ENCODE measurements at regions not wholly inside any gene's neighbourhood (a gene's known extent, or its start where the extent isn't known, plus 50 kb on each side); places are given as distances from the start of the nearest gene placed in this dataset.

DNA sequence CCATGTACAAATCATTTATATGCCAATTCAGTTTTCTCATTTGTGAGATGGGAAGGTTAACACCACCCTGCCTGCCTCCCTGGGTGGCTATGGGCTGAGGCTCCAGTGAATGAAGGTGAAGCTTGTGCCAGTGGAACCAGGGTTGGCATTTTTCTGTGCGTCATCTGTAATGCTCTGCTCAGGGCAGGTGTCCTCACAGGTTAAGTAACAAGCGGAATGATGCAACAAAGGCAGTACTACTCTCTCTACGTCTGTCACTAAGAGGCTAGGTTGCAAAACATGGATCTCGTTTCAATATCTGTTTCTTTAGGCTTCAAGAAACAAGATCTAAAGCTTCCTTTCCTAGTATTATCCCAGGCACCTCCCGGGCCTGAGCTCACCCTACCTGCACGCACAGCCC, 67.0 kb upstream of the ZNF648 start:
- ATAC-seq (no peak), DNase-seq (no peak)
- Histone ChIP-seq H3K4me1 (no peaks in the 10 kb centered on the region), H3K27ac (no peak overlapping the region), H3K27me3 (ENCODE audit: low read depth) (no peaks in the 10 kb centered on the region), H3K4me3 (no peak overlapping the region), H3K36me3 (no peaks in the 10 kb centered on the region), H3K9me3 (peaks cover under 1% of the 10 kb centered on the region)
- TF ChIP-seq, protein P1, sequence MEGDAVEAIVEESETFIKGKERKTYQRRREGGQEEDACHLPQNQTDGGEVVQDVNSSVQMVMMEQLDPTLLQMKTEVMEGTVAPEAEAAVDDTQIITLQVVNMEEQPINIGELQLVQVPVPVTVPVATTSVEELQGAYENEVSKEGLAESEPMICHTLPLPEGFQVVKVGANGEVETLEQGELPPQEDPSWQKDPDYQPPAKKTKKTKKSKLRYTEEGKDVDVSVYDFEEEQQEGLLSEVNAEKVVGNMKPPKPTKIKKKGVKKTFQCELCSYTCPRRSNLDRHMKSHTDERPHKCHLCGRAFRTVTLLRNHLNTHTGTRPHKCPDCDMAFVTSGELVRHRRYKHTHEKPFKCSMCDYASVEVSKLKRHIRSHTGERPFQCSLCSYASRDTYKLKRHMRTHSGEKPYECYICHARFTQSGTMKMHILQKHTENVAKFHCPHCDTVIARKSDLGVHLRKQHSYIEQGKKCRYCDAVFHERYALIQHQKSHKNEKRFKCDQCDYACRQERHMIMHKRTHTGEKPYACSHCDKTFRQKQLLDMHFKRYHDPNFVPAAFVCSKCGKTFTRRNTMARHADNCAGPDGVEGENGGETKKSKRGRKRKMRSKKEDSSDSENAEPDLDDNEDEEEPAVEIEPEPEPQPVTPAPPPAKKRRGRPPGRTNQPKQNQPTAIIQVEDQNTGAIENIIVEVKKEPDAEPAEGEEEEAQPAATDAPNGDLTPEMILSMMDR (IDR thresholded peaks at IDR 0.05) = no peak
- intact Hi-C loops (cut with DNase I) = no loop called here

DNA sequence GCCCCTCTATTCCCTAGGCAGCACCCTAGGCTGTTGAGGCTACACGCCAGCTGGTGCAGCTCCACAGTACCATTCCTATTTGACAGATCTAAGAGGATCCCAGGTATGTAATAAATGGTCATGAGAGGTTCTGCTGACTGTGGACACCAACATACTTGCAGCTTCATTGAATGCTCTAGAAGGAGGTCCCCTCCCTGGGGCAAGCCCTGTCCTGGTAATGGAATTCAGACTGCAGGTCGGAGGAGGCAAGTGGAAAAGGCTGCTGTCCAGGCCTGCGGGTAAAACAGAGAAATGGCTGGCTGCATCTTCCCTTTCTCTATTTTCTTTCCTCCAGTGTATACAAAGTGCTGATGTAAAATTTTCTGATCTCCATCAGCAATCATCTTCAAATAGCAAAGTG, 66.1 kb upstream of the ZNF648 start:
- ATAC-seq = no peak
- no peak overlapping the region for H3K4me3 ChIP-seq

DNA sequence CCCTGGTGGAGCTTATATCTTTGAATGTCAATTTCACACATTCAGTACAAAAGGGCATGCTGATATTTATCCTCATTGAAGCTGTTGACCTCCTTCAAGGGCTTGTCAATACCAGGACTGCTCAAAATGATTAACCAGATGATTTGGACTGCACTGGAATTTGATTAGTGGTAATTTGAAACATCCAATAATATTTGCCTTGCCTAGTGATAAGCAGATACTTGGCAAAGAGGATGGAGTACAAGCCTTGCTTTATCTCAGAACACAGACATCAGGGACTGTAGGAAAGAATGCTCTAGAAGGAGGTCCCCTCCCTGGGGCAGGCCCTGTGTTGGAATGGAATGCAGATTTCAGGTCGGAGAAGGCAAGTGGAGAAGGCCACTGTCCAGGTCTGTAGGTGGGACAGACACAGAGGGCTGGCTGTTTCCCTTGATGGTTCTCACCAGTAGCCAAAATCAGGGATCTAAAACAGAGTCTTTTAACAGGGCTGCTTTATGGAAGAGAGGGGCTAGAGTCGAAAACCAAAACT, 64.8 kb upstream of the ZNF648 start:
- Histone ChIP-seq H3K4me1 (no peaks in the 10 kb centered on the region), H3K4me3 (no peak overlapping the region), H3K36me3 (no peaks in the 10 kb centered on the region), H3K9me3 (no peaks in the 10 kb centered on the region), H3K27ac (no peak overlapping the region), H3K27me3 (ENCODE audit: low read depth) (no peaks in the 10 kb centered on the region)
- TF ChIP-seq, protein P1 (IDR thresholded peaks at IDR 0.05) = no peak
- no peak for ATAC-seq
- intact Hi-C loops (cut with DNase I) = no loop called here
- no peak for DNase-seq

More for the DNA sequence above, 66.1 kb upstream of the ZNF648 start:
- Histone ChIP-seq H3K36me3 (no peaks in the 10 kb centered on the region), H3K27me3 (ENCODE audit: low read depth) (no peaks in the 10 kb centered on the region), H3K27ac (no peak overlapping the region), H3K4me1 (no peaks in the 10 kb centered on the region), H3K9me3 (no peaks in the 10 kb centered on the region)
- no peak for DNase-seq
- intact Hi-C loops (cut with DNase I) = no loop called here
- TF ChIP-seq, protein P1 (IDR thresholded peaks at IDR 0.05) = no peak

DNA sequence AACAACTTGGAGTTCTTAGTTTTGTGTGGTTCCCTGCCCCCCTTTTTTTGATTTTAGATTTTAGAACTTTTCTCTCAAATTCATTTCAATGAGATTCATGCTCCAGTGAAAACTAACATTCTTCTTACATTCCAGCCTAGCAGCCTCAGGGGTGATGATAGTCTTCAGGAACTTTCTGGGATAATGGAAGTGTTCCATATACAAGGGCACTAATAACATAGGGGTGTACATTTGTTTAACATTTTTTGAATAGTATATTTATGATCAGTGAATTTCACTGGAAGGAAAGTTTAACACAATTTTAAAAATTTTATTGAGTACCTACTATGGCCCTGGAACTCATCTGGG, 61.4 kb upstream of the ZNF648 start:
- TF ChIP-seq, protein P1 (IDR thresholded peaks at IDR 0.05) = no peak
- no peak for DNase-seq
- no peak overlapping the region for H3K4me3 ChIP-seq
- H3K27ac ChIP-seq = no peak overlapping the region
- H3K9me3 ChIP-seq = no peaks in the 10 kb centered on the region
- no peaks in the 10 kb centered on the region for H3K27me3 ChIP-seq (ENCODE audit: low read depth)
- no peaks in the 10 kb centered on the region for H3K36me3 ChIP-seq
- H3K4me1 ChIP-seq = peaks cover 13% of the 10 kb centered on the region
- ATAC-seq = no peak
- intact Hi-C loops (cut with DNase I) = no loop called here

DNA sequence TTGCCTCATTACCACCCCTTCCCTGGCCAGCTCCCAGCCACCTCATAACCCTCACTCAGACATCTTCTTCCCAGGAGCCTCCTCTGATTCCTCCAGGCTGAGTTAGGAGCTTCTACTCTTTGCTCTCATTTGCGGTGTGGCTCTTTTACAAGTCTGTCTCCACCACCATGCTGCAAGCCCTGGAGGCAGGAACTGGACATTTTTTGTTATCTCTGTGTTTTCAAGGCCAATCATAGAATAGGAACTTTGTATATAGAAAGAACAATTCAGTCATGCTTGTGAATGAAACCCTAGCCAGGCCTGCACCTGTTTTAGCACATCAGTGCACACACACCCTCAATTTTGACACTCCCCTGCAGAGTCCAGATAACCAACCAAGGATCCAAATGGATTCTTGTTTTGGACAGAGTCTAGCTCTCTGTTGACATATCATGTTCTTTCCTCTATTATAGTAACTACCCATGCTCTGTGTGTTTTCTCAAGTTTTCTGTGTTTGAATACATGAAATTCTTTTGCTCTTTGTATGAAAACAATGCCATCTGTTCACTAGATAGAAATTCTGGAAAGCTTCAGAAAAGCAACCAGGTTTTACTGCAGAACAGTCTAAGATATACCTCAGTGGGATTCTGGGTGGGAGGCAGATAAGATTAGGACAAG, 60.9 kb upstream of the ZNF648 start:
- intact Hi-C loops (cut with DNase I) = no loop called here
- Histone ChIP-seq H3K27me3 (ENCODE audit: low read depth) (no peaks in the 10 kb centered on the region), H3K4me1 (peaks cover 13% of the 10 kb centered on the region), H3K9me3 (no peaks in the 10 kb centered on the region), H3K4me3 (no peak overlapping the region), H3K27ac (no peak overlapping the region), H3K36me3 (no peaks in the 10 kb centered on the region)
- TF ChIP-seq, protein P1 (IDR thresholded peaks at IDR 0.05) = no peak
- ATAC-seq = no peak
- no peak for DNase-seq
